GM18507 (cell line): ENCODE measurements at regions not wholly inside any gene's neighbourhood (a gene's known extent, or its start where the extent isn't known, plus 50 kb on each side); places are given as distances from the start of the nearest gene placed in this dataset.
A peak's percentile ranks its signal among the peaks of the same experiment; 100 is the strongest.

ENCODE experiments used
- DNase-seq: peaks from one replicate; pipeline ENCODE4 v3.0.0; 2011; ENCODE audit warnings: low read depth; ENCODE audit not compliant: insufficient read length; ENCODE audit errors: extremely low spot score
- FAIRE-seq: peaks from 2 replicates; lab custom pipeline; 2011; peaks lifted over from hg19 to GRCh38; lab: Jason Lieb, UNC

GRCh38 chr11:93073508-93074280 lies 104.2 kb downstream of the MTNR1B start:
- FAIRE-seq (no peak), DNase-seq (no peak)

- DNase-seq: no peak
- FAIRE-seq: no peak
Observed at GRCh38 chr11:93074352-93074751, 104.9 kb downstream of the MTNR1B start.

- FAIRE-seq (no peak), DNase-seq (no peak)
Observed at GRCh38 chr11:93075782-93076181, 106.3 kb downstream of the MTNR1B start.

GRCh38 chr11:93080146-93080759 lies 110.8 kb downstream of the MTNR1B start:
- DNase-seq: no peak
- FAIRE-seq: no peak

- no peak for DNase-seq
- no peak for FAIRE-seq
Observed at GRCh38 chr11:93081694-93082093, 112.2 kb downstream of the MTNR1B start.

- DNase-seq (no peak), FAIRE-seq (no peak)
Observed at GRCh38 chr11:93082900-93083299, 113.4 kb downstream of the MTNR1B start.

GRCh38 chr11:93084727-93085505 lies 112.9 kb downstream of the SLC36A4 start:
- no peak for FAIRE-seq
- DNase-seq: no peak

- FAIRE-seq: peak; percentile 78
Observed at GRCh38 chr11:93089474-93090102, 108.2 kb downstream of the SLC36A4 start.

More at GRCh38 chr11:93089474-93090102, 108.2 kb downstream of the SLC36A4 start:
- DNase-seq: no peak
